HG02642 (cell line): ENCODE measurements at regions not wholly inside any gene's neighbourhood (a gene's known extent, or its start where the extent isn't known, plus 50 kb on each side); places are given as distances from the start of the nearest gene placed in this dataset.
"Not testable (repeated sequence)": the region's sequence is repeated elsewhere in the genome, so short reads cannot be mapped to it uniquely, and the experiment has no call there.

Experiments used
- ATAC-seq: cut with Tn5 transposase; IDR thresholded peaks from one replicate; pipeline ENCODE4 v1.9.1; 2021; ENCODE audit warnings: mild to moderate bottlenecking; ENCODE audit not compliant: unreplicated experiment, poor library complexity

GRCh38 chr3:124043023-124043422 is 51.1 kb upstream of the ROPN1 start:
- ATAC-seq, result no peak

- ATAC-seq, result no peak
Observed at GRCh38 chr3:124044956-124045355, 53.0 kb upstream of the ROPN1 start.

GRCh38 chr3:124048967-124049798 is 57.3 kb upstream of the ROPN1 start:
- ATAC-seq, result no peak

- ATAC-seq, result no peak
Observed at GRCh38 chr3:124051636-124052035, 59.7 kb upstream of the ROPN1 start.

GRCh38 chr3:124053871-124054270 is 61.9 kb upstream of the ROPN1 start:
- no peak for ATAC-seq

GRCh38 chr3:124056846-124057245 is 64.9 kb upstream of the ROPN1 start:
- no peak for ATAC-seq

GRCh38 chr3:124057420-124057819 is 65.5 kb upstream of the ROPN1 start:
- no peak for ATAC-seq

- no peak for ATAC-seq
Observed at GRCh38 chr3:124059580-124059979, 67.7 kb upstream of the ROPN1 start.

GRCh38 chr3:124063197-124063909 is 71.4 kb upstream of the ROPN1 start:
- no peak for ATAC-seq

- ATAC-seq, result no peak
Observed at GRCh38 chr3:124064050-124064449, 72.1 kb upstream of the ROPN1 start.

- not testable (repeated sequence) for ATAC-seq
Observed at GRCh38 chr3:124066543-124066942, 74.6 kb upstream of the ROPN1 start.

- not testable (repeated sequence) for ATAC-seq
Observed at GRCh38 chr3:124069706-124070105, 77.8 kb upstream of the ROPN1 start.

- not testable (repeated sequence) for ATAC-seq
Observed at GRCh38 chr3:124075090-124075489, 83.2 kb upstream of the ROPN1 start.

GRCh38 chr3:124075753-124076152 is 83.8 kb upstream of the ROPN1 start:
- ATAC-seq, result no peak

GRCh38 chr3:124076235-124076634 is 84.3 kb upstream of the ROPN1 start:
- no peak for ATAC-seq

- ATAC-seq, result no peak
Observed at GRCh38 chr3:124078953-124079911, 87.3 kb upstream of the ROPN1 start.

GRCh38 chr3:124079912-124080276 is 88.0 kb upstream of the ROPN1 start:
- no peak for ATAC-seq

- ATAC-seq, result no peak
Observed at GRCh38 chr3:124082343-124082742, 90.4 kb upstream of the ROPN1 start.

- ATAC-seq, result no peak
Observed at GRCh38 chr3:124084022-124084881, 92.3 kb upstream of the ROPN1 start.

- ATAC-seq, result no peak
Observed at GRCh38 chr3:124088801-124089200, 96.9 kb upstream of the ROPN1 start.
